SKM-1 treated with dmso at 0.1 percent for 144 hours (cell line): ENCODE measurements at regions not wholly inside any gene's neighbourhood (a gene's known extent, or its start where the extent isn't known, plus 50 kb on each side); places are given as distances from the start of the nearest gene placed in this dataset.
A peak's percentile ranks its signal among the peaks of the same experiment; 100 is the strongest.

Experiments
- DNase-seq: peaks from one replicate; lab custom pipeline; 2025; ENCODE audit not compliant: unreplicated experiment; lab: John Stamatoyannopoulos, UW

DNA sequence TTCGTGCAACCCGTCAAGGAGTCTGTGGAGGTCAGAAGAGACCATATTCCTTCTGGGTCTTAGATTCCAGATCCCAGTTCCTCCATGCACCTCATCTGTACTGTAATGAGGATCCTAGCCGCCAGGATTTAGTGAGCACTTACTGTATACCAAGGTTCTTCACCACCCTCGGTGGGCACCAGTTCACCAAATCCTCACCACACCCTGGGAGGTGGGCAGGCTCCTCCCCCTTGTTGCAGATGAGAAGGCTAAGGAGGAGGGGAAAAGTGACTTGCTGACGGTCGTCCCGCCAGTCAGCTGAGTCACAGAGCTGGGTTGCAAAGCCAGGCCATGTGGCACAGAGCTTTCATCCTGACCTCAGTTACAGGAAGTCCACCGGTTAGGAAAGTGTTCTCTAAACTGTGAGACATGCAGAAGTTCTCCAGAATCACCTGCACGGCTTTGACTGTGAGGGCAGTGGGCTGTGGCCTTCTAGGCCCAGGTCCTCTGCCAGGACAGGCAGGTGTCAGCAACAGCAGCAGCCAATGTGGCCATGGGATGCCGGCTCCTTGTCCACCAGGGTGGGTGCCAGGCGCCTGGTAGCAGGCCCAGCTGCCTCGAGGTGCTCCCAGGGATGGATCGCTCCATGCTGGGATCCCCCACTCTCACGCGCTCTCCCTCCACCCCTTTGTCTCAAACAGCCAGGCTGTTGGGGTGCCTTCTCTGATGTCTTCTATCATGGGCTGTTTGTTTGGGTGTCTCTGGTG, 240.3 kb upstream of the GSE1 start:
- DNase-seq: peak; percentile 73

DNA sequence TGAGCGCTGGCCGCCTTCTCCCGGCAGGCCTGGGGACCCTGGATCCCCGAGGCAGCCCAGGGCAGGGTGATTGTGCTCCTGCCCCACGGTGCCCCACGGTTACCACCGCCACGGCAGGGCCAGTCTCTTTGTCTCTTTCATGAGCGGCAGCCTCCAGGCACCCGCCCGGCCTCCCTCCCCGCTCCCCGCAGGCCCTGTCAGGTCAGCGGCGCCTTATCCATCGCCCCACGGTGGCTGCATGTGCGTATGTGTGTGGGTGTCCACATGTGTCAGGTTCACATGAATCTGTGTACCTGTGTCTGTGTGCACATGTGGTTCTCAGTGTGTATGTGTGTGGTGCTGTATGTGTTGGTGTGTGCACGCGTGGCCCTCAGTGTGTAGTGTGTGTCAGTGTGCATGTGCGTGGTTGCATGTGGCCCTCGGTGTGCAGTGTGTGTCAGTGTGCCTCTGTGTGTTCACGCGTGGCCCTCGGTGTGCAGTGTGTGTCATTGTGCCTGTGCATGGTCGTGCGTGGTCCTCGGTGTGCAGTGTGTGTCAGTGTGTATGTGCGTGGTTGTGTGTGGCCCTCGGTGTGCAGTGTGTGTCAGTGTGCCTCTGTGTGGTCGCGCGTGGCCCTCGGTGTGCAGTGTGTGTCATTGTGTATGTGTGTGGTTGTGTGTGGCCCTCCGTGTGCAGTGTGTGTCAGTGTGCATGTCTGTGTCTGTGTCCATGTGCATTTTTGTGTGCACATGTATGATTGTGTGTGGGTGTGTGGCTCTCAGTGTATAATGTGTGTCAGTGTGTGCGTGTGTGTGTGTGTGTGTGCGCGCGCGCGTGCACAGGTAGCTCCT, 239.2 kb upstream of the GSE1 start:
- no peak for DNase-seq

DNA sequence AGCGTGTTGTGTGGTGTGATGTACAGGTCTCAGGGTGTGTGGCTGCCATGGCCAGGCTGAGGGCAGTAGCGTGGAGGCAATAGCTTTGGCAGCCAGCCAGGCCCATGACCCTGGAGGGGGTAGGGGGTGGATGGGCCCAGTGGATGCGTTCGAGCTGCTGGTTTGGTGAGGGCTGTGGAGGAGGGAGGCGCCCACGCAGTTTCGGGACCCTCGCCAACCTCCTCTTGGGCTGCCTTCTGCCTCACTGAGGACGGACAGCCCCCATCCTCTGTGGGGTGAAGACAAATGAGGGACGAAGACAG, 238.6 kb upstream of the GSE1 start:
- no peak for DNase-seq

DNA sequence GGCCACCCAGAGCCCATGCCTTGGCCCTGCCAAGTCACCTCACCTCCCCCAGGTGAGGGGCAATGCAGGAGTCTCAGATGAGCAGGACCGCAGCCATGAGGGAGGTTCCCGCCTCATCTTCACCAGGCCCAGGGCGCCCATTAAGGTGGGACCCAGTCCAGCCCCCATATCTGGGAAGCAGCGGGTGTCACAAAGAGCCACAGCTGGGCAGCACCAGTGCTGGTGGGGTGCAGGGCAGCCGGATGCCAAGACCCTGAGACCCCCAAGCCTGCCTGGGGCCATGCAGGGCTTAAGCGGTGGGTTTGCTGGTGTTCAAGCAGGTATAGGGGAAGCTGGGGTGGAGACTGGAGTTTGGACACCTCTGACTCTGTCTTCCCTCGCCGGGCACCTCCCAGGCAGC, 237.8 kb upstream of the GSE1 start:
- DNase-seq: no peak

DNA sequence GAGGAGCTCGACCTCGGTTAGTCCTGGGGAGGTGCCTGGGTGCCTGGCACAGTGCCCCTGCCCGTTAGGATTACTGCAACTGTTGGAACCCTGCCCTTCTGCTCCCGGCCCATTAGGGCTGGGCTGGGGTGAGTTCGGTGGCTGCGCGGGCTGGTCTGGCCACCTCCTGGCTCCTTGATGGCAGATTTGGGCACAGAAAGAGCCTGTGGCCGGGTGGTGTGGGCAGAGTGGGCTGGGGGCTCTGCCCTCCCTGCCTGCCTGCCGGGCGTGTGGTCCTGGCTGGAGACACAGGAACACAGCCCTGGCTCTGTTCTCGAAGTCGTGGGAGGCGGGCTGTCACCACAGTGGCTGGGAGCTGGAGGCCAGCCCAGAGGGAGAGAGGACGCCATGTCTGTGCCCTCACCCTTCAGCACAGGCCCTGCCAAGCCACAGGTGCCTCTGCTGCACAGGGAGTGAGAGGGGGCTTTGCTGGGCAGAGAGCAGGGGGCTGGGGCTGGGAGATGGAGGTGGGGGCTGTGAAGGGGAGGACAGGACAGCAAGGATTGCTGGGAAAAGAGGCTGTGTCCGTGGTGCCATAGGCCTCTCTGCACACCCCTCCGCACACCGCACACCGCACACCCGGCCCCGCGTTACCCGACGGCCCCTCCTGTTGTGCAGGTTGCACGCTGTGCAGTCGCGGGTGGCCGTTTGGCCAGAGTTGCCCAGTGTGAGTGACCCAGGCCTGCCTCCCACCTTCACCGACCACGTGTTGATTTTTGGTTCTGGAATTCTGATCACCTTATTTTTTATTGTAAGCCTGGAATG, 236.6 kb upstream of the GSE1 start:
- no peak for DNase-seq

DNA sequence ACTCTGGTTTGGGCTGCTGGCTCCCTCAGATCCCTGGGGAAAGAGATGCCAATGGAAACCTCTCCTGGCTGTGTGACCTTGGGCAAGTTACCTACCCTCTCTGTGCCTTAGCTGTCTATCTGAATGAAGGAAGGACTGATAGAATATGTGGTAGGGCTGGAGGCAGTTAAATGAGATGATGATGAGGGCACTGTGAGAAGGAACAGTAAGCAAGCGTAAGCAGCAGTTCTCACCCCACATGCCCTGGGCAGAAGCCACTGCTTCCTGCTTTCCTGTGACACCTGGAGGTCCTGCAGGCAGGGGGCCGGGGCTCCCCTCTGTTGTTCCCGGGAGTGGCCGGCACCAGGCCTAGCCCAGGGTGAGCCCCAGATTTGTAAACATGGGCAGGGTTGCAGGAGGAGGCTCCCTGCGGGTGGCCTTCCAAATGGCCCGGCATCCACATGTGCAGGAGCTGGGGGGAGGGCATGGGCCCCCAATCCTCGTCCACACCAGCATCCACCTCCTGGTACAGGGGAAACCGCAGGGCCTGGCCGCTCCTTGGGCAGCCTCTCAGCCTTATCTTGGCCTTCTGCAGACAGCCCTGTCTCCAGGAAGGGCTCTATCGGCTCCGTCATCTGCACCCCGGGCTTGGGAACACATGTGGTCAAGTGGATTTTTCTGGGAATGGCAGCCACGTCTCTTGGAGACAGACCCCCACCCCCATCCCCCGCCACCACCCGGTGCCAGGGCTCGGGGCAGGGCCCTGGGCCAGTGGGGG, 235.6 kb upstream of the GSE1 start:
- no peak for DNase-seq

DNA sequence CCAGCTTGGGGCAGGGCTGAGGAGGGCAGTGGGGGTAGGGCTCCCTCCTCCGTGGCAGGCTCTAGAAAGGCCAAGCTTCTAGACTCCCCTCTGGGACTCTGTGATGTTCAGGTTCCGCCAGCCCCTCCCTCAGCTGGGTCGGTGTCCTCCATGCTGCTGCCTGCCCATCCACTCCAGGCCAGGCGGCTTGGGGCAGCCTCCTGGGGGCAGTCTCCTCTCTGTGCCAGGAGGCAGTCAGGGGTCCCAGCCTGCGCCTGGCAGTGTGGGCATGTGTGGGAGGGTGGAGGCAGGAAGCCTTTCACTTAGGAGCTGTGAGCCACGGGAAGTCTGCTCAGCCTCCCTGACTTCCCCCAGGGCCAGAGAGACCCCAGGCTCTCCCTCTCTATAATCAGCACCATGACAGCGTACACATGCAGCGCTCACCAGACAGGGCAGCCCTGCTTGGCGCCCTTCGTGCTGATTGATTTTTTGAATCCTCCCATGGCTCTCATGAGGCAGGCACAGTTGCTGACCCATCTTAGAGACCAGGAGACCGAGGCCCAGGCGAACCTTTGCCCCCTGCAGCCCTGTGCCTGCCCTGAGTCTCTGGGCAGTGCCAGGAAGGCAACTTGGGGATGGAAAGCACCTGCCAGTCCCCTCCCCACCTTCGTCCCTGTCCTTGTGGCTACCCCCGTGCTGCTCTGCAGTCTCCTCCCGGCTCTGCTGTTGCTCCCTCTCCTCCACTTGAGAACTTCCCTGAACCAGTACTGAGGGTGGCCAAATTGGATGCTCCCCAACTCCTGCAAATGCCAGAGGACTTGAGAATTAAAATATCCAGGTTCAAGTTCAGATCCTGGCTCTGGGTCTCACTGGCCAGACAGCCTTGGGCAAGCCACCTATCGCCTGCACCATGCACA, 234.7 kb upstream of the GSE1 start:
- DNase-seq: no peak

DNA sequence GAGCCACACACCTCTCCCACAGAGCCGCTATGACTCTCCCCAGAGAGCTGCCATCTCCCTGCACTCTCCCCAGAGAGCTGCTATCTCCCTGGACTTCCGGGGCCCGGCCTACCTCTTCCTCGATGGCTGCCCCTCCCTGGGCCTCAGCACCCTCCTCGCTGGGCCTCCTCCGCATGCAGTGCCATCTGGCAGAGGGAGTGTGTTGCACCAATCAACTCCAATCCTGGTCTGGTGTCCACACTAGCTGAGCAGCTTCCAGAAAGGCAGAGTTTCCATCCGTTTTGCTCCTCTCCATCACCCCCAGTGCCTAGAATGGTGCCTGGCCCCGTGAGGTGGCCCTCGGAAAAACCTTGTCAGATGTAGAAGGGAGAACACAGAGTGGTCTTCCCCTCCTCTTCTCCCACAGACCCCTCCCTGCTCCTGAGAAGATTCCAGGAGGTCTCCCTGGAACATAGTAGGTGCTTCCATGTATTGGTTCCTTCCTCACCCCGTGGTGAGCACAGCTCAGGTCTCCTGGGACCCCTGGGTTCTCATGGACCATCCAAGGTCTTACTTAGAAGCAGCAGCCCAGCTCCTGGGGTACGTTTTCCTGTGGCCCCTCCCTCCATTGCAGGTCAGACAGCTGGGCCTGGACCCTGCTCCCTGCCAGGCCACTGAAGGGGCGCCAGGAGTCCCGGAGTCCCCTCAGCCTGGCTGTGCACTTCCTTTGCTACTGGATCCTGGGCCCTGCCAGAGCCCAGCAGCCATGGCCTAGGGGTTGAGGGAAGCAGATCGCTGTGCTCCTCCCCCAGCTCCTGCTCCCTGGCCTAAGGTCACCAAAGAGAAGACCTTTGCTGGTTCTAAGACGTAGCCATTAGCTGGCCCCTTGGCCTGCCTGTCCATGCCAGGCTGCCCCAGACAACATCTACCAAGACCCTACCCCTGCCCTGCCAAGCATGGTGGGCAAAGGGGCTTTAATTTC, 233.8 kb upstream of the GSE1 start:
- DNase-seq: no peak

DNA sequence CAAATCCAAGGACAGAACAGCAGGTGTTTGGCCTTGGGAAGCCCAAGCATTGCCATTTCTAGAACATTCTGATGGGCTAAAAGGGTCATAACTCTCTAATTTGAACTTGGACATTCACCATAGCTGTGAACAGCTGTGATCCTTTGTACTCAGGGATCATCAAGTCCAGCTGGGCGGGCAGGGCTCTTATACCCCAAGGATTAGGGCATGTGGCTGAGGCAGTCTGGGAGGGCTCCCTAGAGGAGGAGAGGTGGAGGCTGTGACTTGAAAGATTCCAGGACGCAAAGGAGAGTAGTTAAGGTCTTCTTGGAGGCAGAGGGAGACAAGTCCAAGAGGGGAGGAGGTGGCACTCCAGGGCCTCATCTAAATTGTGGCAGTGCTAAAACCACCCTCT, 233.1 kb upstream of the GSE1 start:
- DNase-seq: no peak

DNA sequence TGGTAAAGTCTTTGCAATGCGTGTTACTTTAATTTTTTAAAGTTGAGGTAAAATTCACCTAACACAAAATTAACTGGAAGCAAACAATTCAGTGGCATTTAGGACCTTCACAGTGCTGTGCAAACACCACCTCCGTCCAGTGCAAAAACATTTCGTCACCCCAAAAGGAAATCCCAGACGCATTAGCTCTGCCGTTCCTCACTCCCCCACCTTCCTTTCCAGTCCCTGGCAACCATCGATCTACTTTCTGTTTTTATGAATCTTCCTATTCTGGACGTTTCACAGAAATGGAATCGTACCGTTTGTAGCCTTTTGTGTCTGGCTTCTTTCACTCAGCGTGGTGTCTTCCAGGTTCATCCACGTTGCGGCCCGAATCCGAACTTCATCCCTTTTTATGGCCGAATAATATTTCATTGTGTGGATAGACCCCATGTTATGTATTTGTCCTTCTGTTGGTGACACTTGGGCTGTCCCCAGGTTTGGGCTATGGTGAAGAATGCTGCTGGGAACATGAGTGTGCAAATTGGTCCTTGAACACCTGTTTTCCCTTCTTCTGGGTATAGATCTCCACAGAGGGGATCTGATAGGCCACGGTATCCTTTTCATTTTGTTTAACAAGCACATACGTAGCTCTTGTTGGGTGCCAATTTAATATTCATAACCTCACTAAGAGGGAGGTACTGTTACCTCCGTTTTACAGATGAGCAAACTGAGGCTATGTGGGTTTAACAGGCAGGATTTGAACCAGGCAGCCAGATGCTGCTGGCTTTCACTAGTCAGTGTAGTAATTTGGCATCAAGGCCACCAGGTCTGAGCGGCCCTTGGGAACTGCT, 232.0 kb upstream of the GSE1 start:
- DNase-seq: no peak

DNA sequence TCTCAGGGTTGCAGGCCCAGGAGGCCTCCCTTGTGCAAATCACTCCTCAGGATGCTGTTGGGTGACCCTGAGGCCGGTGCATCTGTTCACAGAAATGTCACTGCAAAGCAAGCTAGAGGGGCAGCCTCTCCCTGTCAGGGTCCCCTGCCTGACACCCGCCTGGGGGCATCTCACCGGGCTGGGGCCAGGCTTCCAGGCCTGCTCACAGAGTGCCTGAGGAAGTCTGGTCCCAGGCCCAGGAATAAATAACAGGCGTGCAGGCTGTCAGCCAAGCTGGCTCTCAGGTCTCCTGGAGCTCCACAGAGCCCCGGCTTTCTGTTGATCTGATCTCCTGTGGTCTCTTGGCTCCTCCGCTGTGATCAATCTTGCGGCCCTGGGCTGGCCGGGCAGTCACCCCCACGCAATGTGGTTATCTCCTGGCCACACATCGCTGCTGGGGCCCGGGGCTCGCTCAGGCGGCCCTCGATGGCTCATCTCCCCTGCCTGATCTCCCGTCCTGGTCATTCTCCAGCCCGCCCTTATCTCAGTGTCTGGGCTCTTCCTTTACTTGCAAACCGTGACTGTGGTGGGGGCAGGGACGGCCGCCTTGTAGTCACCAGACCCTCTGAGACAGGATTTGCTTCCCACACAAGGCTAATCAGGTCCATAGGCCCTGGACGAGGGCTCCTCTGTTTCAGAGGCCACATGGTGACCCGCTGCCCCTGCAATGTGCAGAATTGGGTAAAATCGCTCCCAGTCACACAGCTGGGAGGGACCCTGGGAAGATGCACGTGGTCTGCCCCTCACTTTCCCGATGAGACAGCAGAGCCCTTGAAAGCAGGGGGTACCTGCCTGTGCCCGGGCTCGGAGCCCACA, 231.2 kb upstream of the GSE1 start:
- no peak for DNase-seq

DNA sequence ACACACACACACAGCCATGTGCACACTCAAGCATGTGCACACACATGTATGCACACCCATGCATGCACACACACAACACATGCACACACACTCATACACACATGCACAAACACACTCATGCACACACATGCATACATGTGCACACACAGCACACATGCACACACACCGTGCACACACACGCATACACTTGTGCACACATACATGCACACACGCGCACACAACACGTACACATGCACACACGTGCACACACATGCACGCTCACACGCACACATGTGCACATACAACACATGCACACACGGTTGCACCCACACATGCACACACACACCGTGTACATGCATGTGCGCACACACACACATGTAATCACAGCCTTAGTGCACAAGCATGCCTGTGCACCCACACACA, 230.4 kb upstream of the GSE1 start:
- DNase-seq: no peak

DNA sequence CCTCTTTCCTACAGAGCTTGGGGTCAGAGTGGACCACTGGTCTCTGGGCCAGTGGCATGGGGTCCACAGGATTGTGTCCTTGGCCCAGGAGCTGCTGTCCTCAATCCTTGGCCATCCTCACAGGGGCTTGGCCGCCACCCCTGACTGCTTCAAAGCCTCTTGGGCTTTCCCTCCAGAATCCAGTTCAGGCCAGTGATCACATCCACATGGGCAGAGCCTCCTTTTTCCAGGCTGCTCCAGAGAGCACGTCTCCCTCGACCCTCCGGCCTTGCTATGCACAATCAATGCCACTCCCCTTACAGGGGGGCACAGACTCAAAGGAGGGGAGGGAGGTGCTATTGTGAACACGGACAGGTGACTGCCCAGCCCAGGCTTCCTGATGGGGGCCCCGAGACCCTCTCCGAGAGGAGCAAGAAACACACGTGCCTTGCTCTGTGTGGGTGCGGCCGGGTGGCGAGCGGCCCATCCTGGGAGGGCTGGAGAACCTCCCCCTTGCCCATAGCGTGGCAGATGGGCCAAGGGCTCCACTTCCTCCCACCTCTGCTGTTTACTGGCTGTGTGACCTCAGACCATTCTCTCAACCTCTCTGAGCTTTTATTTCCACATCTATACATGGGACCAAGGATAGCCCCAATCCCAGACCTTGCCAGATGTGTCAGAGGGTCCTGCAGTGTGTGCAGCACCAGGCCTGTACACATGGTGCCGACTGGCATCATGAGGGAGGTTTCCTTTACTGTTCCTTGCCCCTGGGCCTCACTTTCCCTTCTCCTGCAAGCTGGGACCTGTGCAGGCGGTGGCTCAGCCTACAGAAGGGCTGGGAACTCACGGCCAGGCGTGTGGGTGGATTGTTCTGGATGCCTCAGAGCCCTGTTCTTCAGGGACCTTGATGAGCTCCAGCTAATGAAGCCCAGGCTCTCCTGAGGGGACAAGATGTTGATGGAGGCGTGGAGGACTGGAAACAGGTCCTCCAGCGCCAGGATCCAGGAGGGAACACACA, 229.0 kb upstream of the GSE1 start:
- no peak for DNase-seq

DNA sequence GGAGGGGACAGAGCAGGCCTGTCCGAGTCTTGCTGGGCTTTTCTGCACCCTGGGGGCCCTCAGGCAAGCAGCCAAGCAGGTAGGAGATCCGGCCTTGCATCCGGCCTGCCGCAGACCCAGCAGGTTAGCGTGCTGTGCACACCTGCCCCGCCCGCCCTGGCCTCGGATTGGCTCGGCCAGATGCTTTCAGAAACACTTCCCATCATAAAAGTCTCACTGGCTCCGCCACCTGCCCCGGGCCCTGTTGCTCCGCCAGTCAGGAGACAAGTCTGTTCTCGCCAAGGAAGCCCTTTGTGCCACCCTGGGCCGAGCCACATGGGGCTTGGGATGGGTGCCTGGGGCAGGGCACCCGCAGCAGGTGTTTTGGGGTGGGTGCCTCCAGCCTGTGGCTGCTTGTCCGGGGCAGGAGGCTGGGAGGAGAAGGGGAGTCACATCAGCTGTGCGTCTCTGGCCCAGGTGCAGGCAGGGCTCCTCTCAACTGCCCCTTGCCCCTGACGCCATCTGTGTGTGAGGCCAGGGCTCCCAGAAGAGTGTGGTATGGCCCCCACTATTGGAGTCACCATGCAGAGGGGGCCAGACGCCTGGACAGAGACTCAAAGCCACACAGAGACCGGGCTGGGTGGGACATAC, 228.2 kb upstream of the GSE1 start:
- DNase-seq: no peak

DNA sequence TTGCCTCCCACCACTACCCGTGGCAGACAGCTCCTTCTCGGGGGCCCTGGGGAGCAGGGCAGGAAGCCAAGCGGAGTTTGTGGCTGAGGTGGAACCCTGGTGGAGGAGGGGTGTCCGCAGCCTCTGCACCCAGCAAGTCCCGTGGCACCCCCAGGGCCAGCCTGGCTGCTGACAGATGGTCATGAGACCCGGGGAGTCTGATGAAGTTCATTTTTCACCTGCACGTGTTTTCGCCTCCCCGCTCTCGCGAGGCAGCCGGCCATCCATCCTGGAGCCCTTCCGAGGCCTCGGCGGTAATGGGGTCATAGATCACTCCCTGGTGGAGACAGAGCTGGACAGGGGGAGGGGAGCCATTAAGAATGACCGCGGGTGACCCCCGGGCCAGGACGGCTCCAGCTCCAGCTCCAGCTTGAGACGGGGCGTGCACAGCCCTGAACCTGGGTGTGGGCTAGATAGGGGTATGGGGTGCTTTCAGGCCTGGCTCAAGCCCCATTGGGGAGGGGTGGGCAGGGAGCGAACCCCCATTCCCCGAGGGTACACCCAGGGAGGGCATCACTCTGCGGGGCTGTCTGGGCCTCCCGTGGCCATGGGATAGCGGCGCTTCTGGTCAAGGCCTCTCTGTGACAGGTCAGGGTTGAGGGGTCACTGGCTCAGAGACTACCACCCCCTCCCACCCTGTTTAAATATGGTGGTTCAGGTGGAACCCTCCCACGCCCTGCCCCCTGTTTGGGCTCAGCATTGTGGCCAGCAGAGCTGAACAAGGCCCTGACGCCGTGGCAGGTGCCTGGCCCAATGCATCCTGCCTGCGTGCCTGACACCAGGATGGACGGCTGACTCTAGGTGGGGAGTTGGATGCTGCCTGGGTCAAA, 227.4 kb upstream of the GSE1 start:
- no peak for DNase-seq
